ENCODE measurements at regions not wholly inside any gene's neighbourhood (a gene's known extent, or its start where the extent isn't known, plus 50 kb on each side); places are given as distances from the start of the nearest gene placed in this dataset.

- in situ Hi-C loops (cut with MboI; ENCODE audit: low pct_unique_long_range_greater_than_20kb, low sequenced_read_pairs) = no loop called here
- DNase-seq = no peak
These were observed 98.8 kb upstream of the NFIB start for GRCh38 chr9:14412775-14413174.

- no peak for DNase-seq
- in situ Hi-C loops (cut with MboI; ENCODE audit: low pct_unique_long_range_greater_than_20kb, low sequenced_read_pairs) = no loop called here
These were observed 92.5 kb upstream of the NFIB start for GRCh38 chr9:14406463-14406862.

GRCh38 chr9:14405176-14405706, 91.3 kb upstream of the NFIB start:
- no peak for DNase-seq
- in situ Hi-C loops (cut with MboI; ENCODE audit: low pct_unique_long_range_greater_than_20kb, low sequenced_read_pairs) = no loop called here

- in situ Hi-C loops (cut with MboI; ENCODE audit: low pct_unique_long_range_greater_than_20kb, low sequenced_read_pairs) = no loop called here
- DNase-seq = no peak
These were observed 89.1 kb upstream of the NFIB start for GRCh38 chr9:14403081-14403480.

GRCh38 chr9:14402583-14402982, 88.6 kb upstream of the NFIB start:
- in situ Hi-C loops (cut with MboI; ENCODE audit: low pct_unique_long_range_greater_than_20kb, low sequenced_read_pairs) = no loop called here
- no peak for DNase-seq

GRCh38 chr9:14401911-14402310, 88.0 kb upstream of the NFIB start:
- DNase-seq = no peak
- in situ Hi-C loops (cut with MboI; ENCODE audit: low pct_unique_long_range_greater_than_20kb, low sequenced_read_pairs) = no loop called here

GRCh38 chr9:14400658-14400995, 86.7 kb upstream of the NFIB start:
- in situ Hi-C loops (cut with MboI; ENCODE audit: low pct_unique_long_range_greater_than_20kb, low sequenced_read_pairs) = no loop called here
- DNase-seq = no peak

GRCh38 chr9:14399756-14400657, 86.1 kb upstream of the NFIB start:
- no peak for DNase-seq
- in situ Hi-C loops (cut with MboI; ENCODE audit: low pct_unique_long_range_greater_than_20kb, low sequenced_read_pairs) = no loop called here

GRCh38 chr9:14398473-14398872, 84.5 kb upstream of the NFIB start:
- in situ Hi-C loops (cut with MboI; ENCODE audit: low pct_unique_long_range_greater_than_20kb, low sequenced_read_pairs) = no loop called here
- no peak for DNase-seq

GRCh38 chr9:14396171-14396570, 82.2 kb upstream of the NFIB start:
- no peak for DNase-seq
- in situ Hi-C loops (cut with MboI; ENCODE audit: low pct_unique_long_range_greater_than_20kb, low sequenced_read_pairs) = no loop called here

- in situ Hi-C loops (cut with MboI; ENCODE audit: low pct_unique_long_range_greater_than_20kb, low sequenced_read_pairs) = no loop called here
These were observed 81.6 kb upstream of the NFIB start for GRCh38 chr9:14395317-14396082.

GRCh38 chr9:14393418-14393817, 79.5 kb upstream of the NFIB start:
- DNase-seq = no peak
- in situ Hi-C loops (cut with MboI; ENCODE audit: low pct_unique_long_range_greater_than_20kb, low sequenced_read_pairs) = no loop called here

More at GRCh38 chr9:14395317-14396082, 81.6 kb upstream of the NFIB start:
- DNase-seq = no peak

GRCh38 chr9:14391620-14392019, 77.7 kb upstream of the NFIB start:
- DNase-seq = no peak
- in situ Hi-C loops (cut with MboI; ENCODE audit: low pct_unique_long_range_greater_than_20kb, low sequenced_read_pairs) = no loop called here

GRCh38 chr9:14389657-14390056, 75.7 kb upstream of the NFIB start:
- in situ Hi-C loops (cut with MboI; ENCODE audit: low pct_unique_long_range_greater_than_20kb, low sequenced_read_pairs) = no loop called here
- no peak for DNase-seq

GRCh38 chr9:14389146-14389545, 75.2 kb upstream of the NFIB start:
- in situ Hi-C loops (cut with MboI; ENCODE audit: low pct_unique_long_range_greater_than_20kb, low sequenced_read_pairs) = no loop called here
- DNase-seq = no peak

GRCh38 chr9:14383773-14384172, 69.8 kb upstream of the NFIB start:
- no peak for DNase-seq
- in situ Hi-C loops (cut with MboI; ENCODE audit: low pct_unique_long_range_greater_than_20kb, low sequenced_read_pairs) = no loop called here

GRCh38 chr9:14383294-14383693, 69.4 kb upstream of the NFIB start:
- in situ Hi-C loops (cut with MboI; ENCODE audit: low pct_unique_long_range_greater_than_20kb, low sequenced_read_pairs) = no loop called here
- no peak for DNase-seq

GRCh38 chr9:14380061-14380836, 66.3 kb upstream of the NFIB start:
- in situ Hi-C loops (cut with MboI; ENCODE audit: low pct_unique_long_range_greater_than_20kb, low sequenced_read_pairs) = no loop called here
- DNase-seq = no peak

- in situ Hi-C loops (cut with MboI; ENCODE audit: low pct_unique_long_range_greater_than_20kb, low sequenced_read_pairs) = no loop called here
- DNase-seq = no peak
These were observed 65.3 kb upstream of the NFIB start for GRCh38 chr9:14379280-14379679.
